H9 (cell line): ENCODE measurements at regions not wholly inside any gene's neighbourhood (a gene's known extent, or its start where the extent isn't known, plus 50 kb on each side); places are given as distances from the start of the nearest gene placed in this dataset.

Source experiments
- DNase-seq: peaks from one replicate; pipeline ENCODE4 v3.0.0-alpha.2; 2017
- H2AFZ ChIP-seq: one replicate; pipeline ENCODE4 v1.6.1; 2013; ENCODE audit warnings: mild to moderate bottlenecking, low read length, control low read depth, moderate library complexity
- H2AK5ac ChIP-seq: 2 replicates; pipeline ENCODE4 v1.6.1; 2013; ENCODE audit warnings: low read length, control low read depth, mixed read lengths; ENCODE audit not compliant: insufficient read length
- H2BK120ac ChIP-seq: one replicate; pipeline ENCODE4 v1.6.1; 2013; ENCODE audit warnings: low read depth, mild to moderate bottlenecking, low read length, control low read depth, inconsistent platforms; ENCODE audit not compliant: poor library complexity, severe bottlenecking
- H2BK12ac ChIP-seq: 2 replicates; pipeline ENCODE4 v1.6.1; 2013; ENCODE audit warnings: low read length, control low read depth, mixed read lengths, low read depth; ENCODE audit not compliant: insufficient read length
- H2BK15ac ChIP-seq: 2 replicates; pipeline ENCODE4 v1.6.1; 2013; ENCODE audit warnings: low read depth, low read length, control low read depth
- H2BK20ac ChIP-seq: one replicate; pipeline ENCODE4 v1.6.1; 2013; ENCODE audit warnings: low read depth, mild to moderate bottlenecking, low read length, control low read depth, inconsistent platforms; ENCODE audit not compliant: poor library complexity, severe bottlenecking
- H2BK5ac ChIP-seq: 2 replicates; pipeline ENCODE4 v1.6.1; 2013; ENCODE audit warnings: low read length, control low read depth, mixed read lengths; ENCODE audit not compliant: insufficient read length
- H3K14ac ChIP-seq: 2 replicates; pipeline ENCODE4 v1.6.1; 2013; ENCODE audit warnings: low read length, control low read depth; ENCODE audit not compliant: insufficient read depth
- H3K18ac ChIP-seq: 2 replicates; pipeline ENCODE4 v1.6.1; 2013; ENCODE audit warnings: low read depth, mild to moderate bottlenecking, mixed read lengths, low read length, control low read depth; ENCODE audit not compliant: insufficient read length
- H3K23ac ChIP-seq: 2 replicates; pipeline ENCODE4 v1.6.1; 2013; ENCODE audit warnings: low read length, control low read depth, mixed read lengths, low read depth; ENCODE audit not compliant: insufficient read length
- H3K23me2 ChIP-seq: 2 replicates; pipeline ENCODE4 v1.6.1; 2013; ENCODE audit warnings: low read depth, mild to moderate bottlenecking, mixed read lengths, low read length, control low read depth; ENCODE audit not compliant: insufficient read length, poor library complexity, severe bottlenecking
- H3K27ac ChIP-seq: 2 replicates; pipeline ENCODE4 v1.5.1; 2013; ENCODE audit warnings: low read length, control low read depth, mixed read lengths, low read depth; ENCODE audit not compliant: insufficient read length
- H3K27me3 ChIP-seq: 2 replicates; pipeline ENCODE4 v1.6.1; 2013; ENCODE audit warnings: low read length, control low read depth, inconsistent platforms; ENCODE audit not compliant: insufficient read depth
- H3K4ac ChIP-seq: 2 replicates; pipeline ENCODE4 v1.6.1; 2013; ENCODE audit warnings: low read depth, mild to moderate bottlenecking, control low read depth, inconsistent platforms, low read length, moderate library complexity
- H3K4me1 ChIP-seq: 2 replicates; pipeline ENCODE4 v1.6.1; 2013; ENCODE audit warnings: low read length, control low read depth, inconsistent platforms; ENCODE audit not compliant: insufficient read depth
- H3K4me2 ChIP-seq: 2 replicates; pipeline ENCODE4 v1.6.1; 2013; ENCODE audit warnings: low read length, control low read depth, mixed read lengths; ENCODE audit not compliant: insufficient read length, insufficient read depth
- H3K56ac ChIP-seq: 2 replicates; pipeline ENCODE4 v1.6.1; 2013; ENCODE audit warnings: low read depth, mild to moderate bottlenecking, mixed read lengths, low read length, control low read depth; ENCODE audit not compliant: insufficient read length
- H3K79me1 ChIP-seq: 2 replicates; pipeline ENCODE4 v1.6.1; 2013; ENCODE audit warnings: low read depth, mild to moderate bottlenecking, moderate library complexity, low read length, control low read depth, inconsistent platforms; ENCODE audit not compliant: insufficient read depth, poor library complexity, severe bottlenecking
- H3K79me2 ChIP-seq: 2 replicates; pipeline ENCODE4 v1.6.1; 2013; ENCODE audit warnings: low read length, control low read depth, inconsistent platforms; ENCODE audit not compliant: insufficient read depth
- H3K9ac ChIP-seq: 2 replicates; pipeline ENCODE4 v1.6.1; 2013; ENCODE audit warnings: low read length, control low read depth, mixed read lengths; ENCODE audit not compliant: insufficient read length; ENCODE audit errors: extremely low read depth
- H3K9me3 ChIP-seq: one replicate; pipeline ENCODE4 v1.6.1; 2013; ENCODE audit warnings: low read depth, low read length, inconsistent platforms; ENCODE audit not compliant: control insufficient read depth
- H3T11ph ChIP-seq: one replicate; pipeline ENCODE4 v1.6.1; 2013; ENCODE audit warnings: mild to moderate bottlenecking, low read length, control low read depth, inconsistent platforms
- H4K20me1 ChIP-seq: one replicate; pipeline ENCODE4 v1.6.1; 2013; ENCODE audit not compliant: control insufficient read depth, insufficient read length, insufficient read depth
- H4K5ac ChIP-seq: 2 replicates; pipeline ENCODE4 v1.6.1; 2013; ENCODE audit warnings: low read depth, mild to moderate bottlenecking, mixed read lengths, low read length, control low read depth; ENCODE audit not compliant: insufficient read length
- H4K8ac ChIP-seq: replicated peaks from 2 replicates; pipeline ENCODE4 v1.6.1; 2013; ENCODE audit warnings: low read length, control low read depth, mixed read lengths, low read depth; ENCODE audit not compliant: insufficient read length
- H4K91ac ChIP-seq: 2 replicates; pipeline ENCODE4 v1.6.1; 2013; ENCODE audit warnings: low read depth, mild to moderate bottlenecking, moderate library complexity, mixed read lengths, low read length, control low read depth; ENCODE audit not compliant: insufficient read length
- H3K27ac Mint-ChIP-seq, 3 experiments: 2 replicates in 2 of 3; 3 replicates in 1 of 3; pipeline ENCODE4 v1.8.0; 2020 to 2021; ENCODE audit warnings: mixed read lengths in 3 of 3, mild to moderate bottlenecking in 1 of 3, moderate library complexity in 1 of 3
- H3K27me3 Mint-ChIP-seq: 2 replicates; pipeline ENCODE4 v1.8.0; 2021; ENCODE audit warnings: low read depth, mild to moderate bottlenecking, moderate library complexity, mixed read lengths
- H3K36me3 Mint-ChIP-seq, 3 experiments: 2 replicates in 2 of 3; 3 replicates in 1 of 3; pipeline ENCODE4 v1.8.0; 2020 to 2021; ENCODE audit warnings: low read depth in 3 of 3, mixed read lengths in 3 of 3; ENCODE audit not compliant: insufficient read depth in 1 of 3
- H3K4me1 Mint-ChIP-seq, 2 experiments: 2 replicates each; pipeline ENCODE4 v1.8.0; 2020; ENCODE audit warnings: mixed read lengths in 2 of 2
- H3K4me3 Mint-ChIP-seq, 2 experiments: 2 replicates in 1 of 2; 3 replicates in 1 of 2; pipeline ENCODE4 v1.8.0; 2020 to 2021; ENCODE audit warnings: mild to moderate bottlenecking in 2 of 2, mixed read lengths in 2 of 2, moderate library complexity in 1 of 2
- H3K9me3 Mint-ChIP-seq, 2 experiments: 2 replicates in 1 of 2; 3 replicates in 1 of 2; pipeline ENCODE4 v1.8.0; 2020; ENCODE audit warnings: mild to moderate bottlenecking in 2 of 2, mixed read lengths in 2 of 2, moderate library complexity in 1 of 2
- WGBS: extraction: QIAGEN DNeasy Blood & Tissue Kit; methylation state at CpG from one replicate; pipeline ENCODE4 v1.1.7; 2013; ENCODE audit warnings: missing lambda C conversion rate, low lambda C conversion rate, mixed read lengths; ENCODE audit not compliant: insufficient read length; ENCODE audit errors: extremely low coverage; 5-methylcytosine and 5-hydroxymethylcytosine counted together
- TF ChIP-seq, protein P1 (sequence below): fragments of 200-600 bp; sonication (generic); conservative IDR thresholded peaks from 3 replicates; pipeline ENCODE4 v1.8.0; 2021; ENCODE audit warnings: antibody characterized with exemption, mild to moderate bottlenecking

DNA sequence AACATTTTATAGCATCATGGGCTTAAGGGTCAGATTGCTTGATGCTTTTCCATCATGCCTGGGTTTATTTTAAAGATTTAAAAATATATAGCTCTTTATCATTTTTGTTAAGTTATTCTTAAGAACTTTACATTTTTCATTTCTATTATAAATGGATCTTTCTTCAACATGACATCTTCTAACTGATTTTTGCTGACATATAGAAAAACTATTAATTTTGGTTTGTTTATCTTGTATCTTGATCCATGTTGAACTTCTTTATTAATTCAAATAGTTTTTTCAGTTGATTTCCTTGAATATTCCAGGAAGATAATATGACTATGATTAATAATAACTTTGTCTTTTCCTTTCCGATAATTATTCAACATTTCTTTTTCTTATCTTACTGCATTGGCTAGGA lies 237.9 kb upstream of the CLINT1 start:
- no peaks in the 10 kb centered on the region for H3K4me1 ChIP-seq
- no peaks in the 10 kb centered on the region for H4K20me1 ChIP-seq
- no peak overlapping the region for H3K9ac ChIP-seq
- H2BK12ac ChIP-seq, result no peak overlapping the region
- no peaks in the 10 kb centered on the region for H3K79me1 ChIP-seq
- H2BK5ac ChIP-seq, result no peak overlapping the region
- Mint-ChIP-seq H3K9me3 (no peaks in the 10 kb centered on the region), H3K4me3 (no peak overlapping the region), H3K27ac (no peak overlapping the region), H3K36me3 (no peaks in the 10 kb centered on the region), H3K27me3 (no peaks in the 10 kb centered on the region), H3K4me1 (no peaks in the 10 kb centered on the region)
- no peak overlapping the region for H4K91ac ChIP-seq
- no peak overlapping the region for H3K4me2 ChIP-seq
- no peak for DNase-seq
- no peak overlapping the region for H3K27ac ChIP-seq
- H3K23ac ChIP-seq, result no peak overlapping the region
- H4K8ac ChIP-seq, result no peak overlapping the region
- no peak overlapping the region for H3K14ac ChIP-seq
- no peak overlapping the region for H2BK120ac ChIP-seq
- no CpG with 5 or more reads among the region's 1 CpG for WGBS
- H2AK5ac ChIP-seq, result no peak overlapping the region
- TF ChIP-seq, protein P1, sequence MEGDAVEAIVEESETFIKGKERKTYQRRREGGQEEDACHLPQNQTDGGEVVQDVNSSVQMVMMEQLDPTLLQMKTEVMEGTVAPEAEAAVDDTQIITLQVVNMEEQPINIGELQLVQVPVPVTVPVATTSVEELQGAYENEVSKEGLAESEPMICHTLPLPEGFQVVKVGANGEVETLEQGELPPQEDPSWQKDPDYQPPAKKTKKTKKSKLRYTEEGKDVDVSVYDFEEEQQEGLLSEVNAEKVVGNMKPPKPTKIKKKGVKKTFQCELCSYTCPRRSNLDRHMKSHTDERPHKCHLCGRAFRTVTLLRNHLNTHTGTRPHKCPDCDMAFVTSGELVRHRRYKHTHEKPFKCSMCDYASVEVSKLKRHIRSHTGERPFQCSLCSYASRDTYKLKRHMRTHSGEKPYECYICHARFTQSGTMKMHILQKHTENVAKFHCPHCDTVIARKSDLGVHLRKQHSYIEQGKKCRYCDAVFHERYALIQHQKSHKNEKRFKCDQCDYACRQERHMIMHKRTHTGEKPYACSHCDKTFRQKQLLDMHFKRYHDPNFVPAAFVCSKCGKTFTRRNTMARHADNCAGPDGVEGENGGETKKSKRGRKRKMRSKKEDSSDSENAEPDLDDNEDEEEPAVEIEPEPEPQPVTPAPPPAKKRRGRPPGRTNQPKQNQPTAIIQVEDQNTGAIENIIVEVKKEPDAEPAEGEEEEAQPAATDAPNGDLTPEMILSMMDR, result no peak
- no peak overlapping the region for H3K4ac ChIP-seq
- no peak overlapping the region for H3T11ph ChIP-seq
- no peak overlapping the region for H2BK20ac ChIP-seq
- no peak overlapping the region for H4K5ac ChIP-seq
- no peak overlapping the region for H3K18ac ChIP-seq
- H2AFZ ChIP-seq, result no peak overlapping the region
- H3K23me2 ChIP-seq, result no peaks in the 10 kb centered on the region
- no peak overlapping the region for H3K56ac ChIP-seq
- H2BK15ac ChIP-seq, result no peak overlapping the region
- no peaks in the 10 kb centered on the region for H3K79me2 ChIP-seq
- no peaks in the 10 kb centered on the region for H3K27me3 ChIP-seq
- H3K9me3 ChIP-seq, result no peaks in the 10 kb centered on the region
